ENCODE measurements at regions not wholly inside any gene's neighbourhood (a gene's known extent, or its start where the extent isn't known, plus 50 kb on each side); places are given as distances from the start of the nearest gene placed in this dataset.
A peak's percentile ranks its signal among the peaks of the same experiment; 100 is the strongest.
"Not testable (repeated sequence)": the region's sequence is repeated elsewhere in the genome, so short reads cannot be mapped to it uniquely, and the experiment has no call there.

DNA sequence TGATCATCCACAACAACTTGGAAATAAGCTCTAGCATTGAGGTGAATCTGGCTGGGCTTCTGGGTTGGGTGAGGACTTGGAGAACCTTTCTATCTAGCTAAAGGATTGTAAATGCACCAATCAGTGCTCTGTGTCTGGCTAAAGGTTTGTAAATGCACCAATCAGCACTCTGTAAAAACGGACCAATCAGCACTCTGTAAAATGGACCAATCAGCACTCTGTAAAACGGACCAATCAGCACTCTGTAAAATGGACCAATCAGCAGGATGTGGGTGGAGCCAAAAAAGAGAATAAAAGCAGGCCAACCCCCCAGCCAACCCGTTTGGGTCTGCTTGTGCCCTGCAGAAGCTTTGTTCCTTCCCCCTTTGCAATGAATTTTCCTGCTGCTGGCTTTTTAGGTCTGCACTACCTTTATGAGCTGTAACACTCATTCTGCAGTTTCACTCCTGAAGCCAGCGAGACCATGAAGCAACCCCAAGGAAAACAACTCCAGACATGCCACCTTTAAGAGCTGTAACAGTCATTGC, 135.2 kb upstream of the PDE1C start:
- H4K20me1 ChIP-seq (ENCODE audit: control insufficient read depth, insufficient read depth); H2AFZ ChIP-seq (ENCODE audit: control insufficient read depth, low read depth, low read length); H3K27me3 ChIP-seq (replicated peaks in 1 of 2; ENCODE audit: control insufficient read depth in 2 of 2, insufficient read depth in 2 of 2, low read length in 1 of 2); H3K4me3 ChIP-seq; H3K4me1 ChIP-seq (ENCODE audit: control insufficient read depth, insufficient read depth, low read length); H3K79me2 ChIP-seq (ENCODE audit: control insufficient read depth, insufficient read depth, low read length); H3K9ac ChIP-seq (ENCODE audit: control insufficient read depth, insufficient read depth, low read length); in situ Hi-C loops (cut with MboI); H3K4me2 ChIP-seq (ENCODE audit: control insufficient read depth, insufficient read depth); DNase-seq (ENCODE audit: low read depth, low spot score); H3K27ac ChIP-seq (ENCODE audit: control insufficient read depth, insufficient read depth); POLR2A ChIA-PET; H3K9me3 ChIP-seq (replicated peaks; ENCODE audit: control insufficient read depth, insufficient read depth, low read length); H3K36me3 ChIP-seq (ENCODE audit: control insufficient read depth in 2 of 2, insufficient read depth in 2 of 2, low read length in 1 of 2); BruUV-seq (replicated peaks); ATAC-seq; FAIRE-seq: not testable (repeated sequence)
- SMC1A ChIA-PET (ENCODE audit: uncharacterized antibody, unreplicated experiment), result interaction anchor here (0.7 to 4.1 kb wide), 9 partner anchors 17 to 762 kb away, joined by 3 to 20 read pairs (median 4); no protein-coding TSS in a partner anchor
- intact Hi-C loops (cut with micrococcal nuclease; ENCODE audit: unreplicated experiment), result loop anchor here (10.0 kb wide), 1 partner anchor 421 kb away; no protein-coding TSS in a partner anchor
- peak; percentile 74 for TF ChIP-seq NFYB (IDR thresholded peaks at IDR 0.05; ENCODE audit: insufficient read depth, low read depth, low read length)
- RAD21 ChIA-PET (ENCODE audit: unreplicated experiment), result interaction anchor here (1.1 to 3.8 kb wide), 5 partner anchors 57 to 461 kb away, joined by 3 to 25 read pairs (median 7); no protein-coding TSS in a partner anchor
- 20% methylated on average over 4 of the region's 4 CpGs for WGBS (ENCODE audit: insufficient coverage, insufficient replicate concordance, low lambda C conversion rate, missing lambda C conversion rate)
- CTCF ChIA-PET, result interaction anchor here (0.8 to 6.8 kb wide), 8 partner anchors 12 to 464 kb away, joined by 3 to 51 read pairs (median 4); no protein-coding TSS in a partner anchor

DNA sequence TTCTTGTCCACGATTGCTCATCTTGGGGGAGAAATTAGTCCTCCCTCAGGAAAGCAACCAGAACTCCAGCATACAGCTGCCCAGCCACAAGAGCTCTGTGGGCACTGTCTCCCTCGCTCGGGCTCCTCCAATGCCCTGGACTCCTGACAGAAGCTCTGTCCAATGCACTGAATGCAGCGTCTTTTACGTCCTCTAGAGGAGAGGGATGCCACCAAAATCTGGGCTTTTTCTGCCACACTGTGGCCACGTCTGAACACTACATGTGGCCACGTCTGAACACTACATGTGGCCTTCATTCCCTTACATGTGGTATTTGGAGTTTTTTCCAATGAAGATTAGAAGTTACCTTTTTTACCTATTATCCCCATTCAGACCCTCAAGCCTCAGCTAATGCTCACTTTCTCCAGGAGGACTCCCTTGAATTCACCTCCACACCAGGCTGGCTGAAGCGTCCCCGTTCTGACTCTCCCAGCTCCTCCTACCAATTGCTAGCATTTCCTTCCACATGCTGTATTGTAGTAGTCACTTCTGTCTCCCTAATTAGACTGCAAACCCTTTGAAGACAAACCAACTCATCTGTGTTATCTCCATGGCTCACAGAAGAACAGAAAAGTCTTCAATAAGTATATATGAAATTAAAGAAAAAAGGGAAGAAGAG, 134.3 kb upstream of the PDE1C start:
- CTCF ChIA-PET, result interaction anchor here (0.5 to 6.8 kb wide), 16 partner anchors 13 to 792 kb away, joined by 3 to 51 read pairs (median 4); no protein-coding TSS in a partner anchor
- RAD21 ChIA-PET (ENCODE audit: unreplicated experiment), result interaction anchor here (1.1 to 3.8 kb wide), 7 partner anchors 58 to 761 kb away, joined by 3 to 25 read pairs (median 3); no protein-coding TSS in a partner anchor
- DNase-seq (ENCODE audit: low read depth, low spot score), result peak; percentile 5
- intact Hi-C loops (cut with micrococcal nuclease; ENCODE audit: unreplicated experiment) (loop anchor here (1.0 to 10.0 kb wide), 3 partner anchors 420 to 762 kb away; no protein-coding TSS in a partner anchor), in situ Hi-C loops (cut with MboI) (loop anchor here (5.0 kb wide), 1 partner anchor 462 kb away; no protein-coding TSS in a partner anchor)
- POLR2A ChIA-PET, result no interaction called here
- TF ChIP-seq SMC3 (IDR thresholded peaks at IDR 0.05; ENCODE audit: borderline replicate concordance, low read length) (peak; percentile 71; the same call in 1 of the 2 replicates), RAD21 (IDR thresholded peaks at IDR 0.05; ENCODE audit: insufficient read depth, low read depth, low read length) (peak; percentile 81), RB1 (IDR thresholded peaks at IDR 0.05; ENCODE audit: borderline replicate concordance) (0 out of 2 replicates have a peak, but pooled peaks have one; percentile 23), TARDBP (IDR thresholded peaks at IDR 0.05; ENCODE audit: borderline replicate concordance) (no peak), YY1 (IDR thresholded peaks at IDR 0.05; ENCODE audit: low read depth, low read length) (0 out of 2 replicates have a peak, but pooled peaks have one; percentile 41)
- TF ChIP-seq, protein P1, sequence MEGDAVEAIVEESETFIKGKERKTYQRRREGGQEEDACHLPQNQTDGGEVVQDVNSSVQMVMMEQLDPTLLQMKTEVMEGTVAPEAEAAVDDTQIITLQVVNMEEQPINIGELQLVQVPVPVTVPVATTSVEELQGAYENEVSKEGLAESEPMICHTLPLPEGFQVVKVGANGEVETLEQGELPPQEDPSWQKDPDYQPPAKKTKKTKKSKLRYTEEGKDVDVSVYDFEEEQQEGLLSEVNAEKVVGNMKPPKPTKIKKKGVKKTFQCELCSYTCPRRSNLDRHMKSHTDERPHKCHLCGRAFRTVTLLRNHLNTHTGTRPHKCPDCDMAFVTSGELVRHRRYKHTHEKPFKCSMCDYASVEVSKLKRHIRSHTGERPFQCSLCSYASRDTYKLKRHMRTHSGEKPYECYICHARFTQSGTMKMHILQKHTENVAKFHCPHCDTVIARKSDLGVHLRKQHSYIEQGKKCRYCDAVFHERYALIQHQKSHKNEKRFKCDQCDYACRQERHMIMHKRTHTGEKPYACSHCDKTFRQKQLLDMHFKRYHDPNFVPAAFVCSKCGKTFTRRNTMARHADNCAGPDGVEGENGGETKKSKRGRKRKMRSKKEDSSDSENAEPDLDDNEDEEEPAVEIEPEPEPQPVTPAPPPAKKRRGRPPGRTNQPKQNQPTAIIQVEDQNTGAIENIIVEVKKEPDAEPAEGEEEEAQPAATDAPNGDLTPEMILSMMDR (IDR thresholded peaks at IDR 0.05 in 2 of 3, conservative IDR thresholded peaks at IDR 0.05 in 1 of 3; ENCODE audit: control insufficient read depth in 2 of 3, extremely low read depth in 1 of 3, insufficient read depth in 1 of 3, low read depth in 3 of 3, low read length in 3 of 3), result peak; percentile 56 to 61 (median 56); a peak in 4 of 6 replicates
- H3K79me2 ChIP-seq (ENCODE audit: control insufficient read depth, insufficient read depth, low read length), result no peaks in the 10 kb centered on the region
- H3K9ac ChIP-seq (ENCODE audit: control insufficient read depth, insufficient read depth, low read length), result no peak overlapping the region
- BruUV-seq (replicated peaks), result no TSS peak
- WGBS (ENCODE audit: insufficient coverage, insufficient replicate concordance, low lambda C conversion rate, missing lambda C conversion rate), result 22% methylated on average over 7 of the region's 9 CpGs
- H3K4me3 ChIP-seq, result no peak overlapping the region
- H3K4me1 ChIP-seq (ENCODE audit: control insufficient read depth, insufficient read depth, low read length), result no peaks in the 10 kb centered on the region
- no peak overlapping the region for H3K27ac ChIP-seq (ENCODE audit: control insufficient read depth, insufficient read depth)
- no peaks in the 10 kb centered on the region; the same call in 2 of the 3 replicates for H3K9me3 ChIP-seq (replicated peaks; ENCODE audit: control insufficient read depth, insufficient read depth, low read length)
- H3K4me2 ChIP-seq (ENCODE audit: control insufficient read depth, insufficient read depth), result no peak overlapping the region
- FAIRE-seq, result peak; percentile 75
- no peaks in the 10 kb centered on the region for H3K36me3 ChIP-seq (ENCODE audit: control insufficient read depth in 2 of 2, insufficient read depth in 2 of 2, low read length in 1 of 2)
- SMC1A ChIA-PET (ENCODE audit: uncharacterized antibody, unreplicated experiment), result interaction anchor here (0.7 to 4.1 kb wide), 10 partner anchors 29 to 463 kb away, joined by 3 to 20 read pairs (median 4); no protein-coding TSS in a partner anchor
- no peak overlapping the region for H2AFZ ChIP-seq (ENCODE audit: control insufficient read depth, low read depth, low read length)
- H4K20me1 ChIP-seq (ENCODE audit: control insufficient read depth, insufficient read depth), result no peaks in the 10 kb centered on the region
- H3K27me3 ChIP-seq (replicated peaks in 1 of 2; ENCODE audit: control insufficient read depth in 2 of 2, insufficient read depth in 2 of 2, low read length in 1 of 2), result no peaks in the 10 kb centered on the region; a peak in 1 of 4 replicates
- peak; percentile 97 for ATAC-seq
